HG03066 (cell line): ENCODE measurements at regions not wholly inside any gene's neighbourhood (a gene's known extent, or its start where the extent isn't known, plus 50 kb on each side); places are given as distances from the start of the nearest gene placed in this dataset.

Experiments used
- ATAC-seq: cut with Tn5 transposase; IDR thresholded peaks from one replicate; pipeline ENCODE4 v1.9.1; 2021; ENCODE audit warnings: low read depth; ENCODE audit not compliant: unreplicated experiment

DNA sequence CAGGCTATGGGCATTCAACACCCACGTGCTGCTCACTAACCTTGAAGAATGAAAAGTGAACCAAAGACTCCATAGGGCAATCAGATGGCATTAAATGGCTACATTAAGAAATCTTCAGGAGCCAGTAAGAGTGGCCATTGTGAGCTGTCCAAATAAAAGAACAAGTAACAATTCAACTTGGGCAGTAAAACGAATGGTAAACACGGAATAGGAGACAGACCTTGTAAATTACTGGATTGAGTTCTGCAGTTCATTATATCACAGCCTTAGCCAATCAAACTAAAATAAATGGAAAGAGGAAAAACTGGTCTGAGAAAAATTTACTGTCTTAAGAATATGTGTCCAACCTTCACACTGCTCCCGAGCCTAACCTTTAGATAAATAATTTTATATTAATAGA, 306.5 kb upstream of the ZNF521 start:
- no peak for ATAC-seq

DNA sequence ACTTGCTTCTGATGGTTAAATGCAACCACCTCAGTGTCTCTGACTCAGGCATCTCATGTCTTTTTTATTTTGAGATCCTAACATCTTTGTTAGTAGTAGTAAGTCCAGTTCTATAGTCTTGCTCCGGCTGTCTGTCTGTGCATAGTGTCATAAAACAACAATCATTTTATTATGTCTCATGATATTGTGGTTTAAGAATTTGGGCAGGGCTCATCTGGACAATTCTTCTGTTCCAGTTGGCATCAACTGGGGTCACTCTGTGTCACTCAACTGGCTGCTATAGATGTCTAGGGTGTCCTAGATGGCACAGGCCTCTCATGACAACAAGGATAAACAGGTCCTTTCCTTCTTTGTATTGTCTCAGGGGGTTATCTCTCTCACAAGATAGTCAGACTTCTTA, 299.6 kb upstream of the ZNF521 start:
- no peak for ATAC-seq

DNA sequence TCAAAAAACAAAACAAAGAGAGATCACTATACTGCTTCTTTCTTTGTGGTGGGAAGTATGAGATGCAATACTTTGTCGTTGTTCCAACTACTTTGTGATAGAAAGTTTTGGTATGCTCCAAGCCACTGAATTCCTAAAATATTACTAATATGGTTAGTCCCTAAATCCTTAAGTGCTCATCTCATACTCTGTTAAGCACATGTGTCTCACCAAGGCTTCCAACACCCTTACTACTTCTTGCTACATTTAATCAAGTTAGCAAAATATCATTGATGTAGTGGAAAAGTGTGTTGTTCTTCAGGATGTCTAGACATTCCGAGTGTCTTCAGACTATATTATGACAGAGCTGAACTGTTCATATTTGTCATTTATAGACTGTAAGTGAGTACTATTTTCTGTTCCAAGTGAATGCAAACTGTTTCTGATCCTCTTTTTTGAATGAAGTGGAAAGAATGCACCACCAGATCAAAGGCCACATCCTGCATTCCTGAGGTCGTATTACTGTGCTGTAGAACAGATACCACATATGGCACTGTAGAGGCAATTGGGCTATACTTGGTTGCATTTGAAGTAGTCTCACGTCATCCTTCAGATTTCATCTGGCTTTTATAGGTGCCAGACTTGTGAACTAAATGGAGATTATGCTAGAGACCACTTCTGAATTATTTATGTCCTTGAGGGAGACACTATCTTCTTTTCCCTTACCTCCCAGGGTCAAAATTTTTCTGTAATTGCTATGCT, 298.4 kb upstream of the ZNF521 start:
- ATAC-seq = no peak

- no peak for ATAC-seq
Observed at GRCh38 chr18:25648716-25649260, 296.8 kb upstream of the ZNF521 start.

GRCh38 chr18:25647404-25647803, 295.4 kb upstream of the ZNF521 start:
- no peak for ATAC-seq

DNA sequence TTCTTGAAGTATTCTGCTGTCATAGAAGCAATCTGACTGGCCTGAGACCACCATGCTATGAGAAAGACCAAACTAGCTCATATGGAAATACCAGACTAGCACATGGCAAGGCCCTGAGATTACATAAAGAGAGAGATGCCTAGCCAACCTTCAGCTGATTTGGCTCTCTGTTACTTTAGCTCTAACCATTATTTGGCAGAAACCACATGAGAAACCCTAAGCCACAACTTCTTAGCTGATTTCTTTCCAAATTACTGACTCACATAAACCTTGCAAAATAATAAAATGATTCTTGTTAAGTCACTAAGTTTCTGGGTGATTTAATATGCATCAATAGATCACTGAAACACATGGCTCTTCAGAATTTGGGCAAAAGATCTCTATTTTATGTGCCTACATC, 295.0 kb upstream of the ZNF521 start:
- ATAC-seq = no peak

GRCh38 chr18:25639596-25639995, 287.6 kb upstream of the ZNF521 start:
- no peak for ATAC-seq

DNA sequence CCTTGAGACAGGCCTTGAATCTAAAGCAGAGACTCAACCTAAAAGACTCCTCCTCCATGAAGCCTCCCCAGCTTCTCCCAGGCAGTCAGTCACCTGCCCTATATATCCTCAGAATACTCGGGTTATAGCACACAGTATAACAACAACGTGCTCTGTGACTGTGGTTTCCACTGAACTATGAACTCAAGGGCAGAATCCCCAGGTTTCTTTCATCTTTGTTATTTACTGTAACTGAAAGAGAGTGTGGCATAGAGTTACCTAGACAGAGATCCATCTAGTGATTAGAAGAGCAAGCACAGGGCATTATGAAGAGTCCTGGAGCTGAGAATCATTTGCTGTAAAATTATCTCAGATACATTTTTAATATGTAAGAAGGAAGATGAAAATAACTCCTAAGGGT, 281.6 kb upstream of the ZNF521 start:
- no peak for ATAC-seq

DNA sequence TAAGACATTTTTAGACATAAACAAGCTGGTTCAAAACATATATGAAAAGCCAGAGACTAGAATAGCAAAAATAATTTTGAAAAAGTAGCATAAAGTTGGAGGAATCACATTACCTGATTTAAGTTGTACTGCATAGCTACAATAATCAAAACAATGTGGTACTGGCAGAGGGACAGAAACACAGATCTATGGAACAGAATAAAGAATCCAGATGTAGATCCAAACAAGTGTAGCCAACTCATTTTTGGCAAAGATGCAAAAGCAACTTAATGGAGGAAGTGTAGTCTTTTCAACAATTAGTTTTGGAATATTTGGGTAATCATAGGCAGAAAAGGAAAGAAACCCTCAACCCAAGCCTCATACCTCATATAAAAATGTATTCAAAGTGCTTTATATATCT, 278.7 kb upstream of the ZNF521 start:
- no peak for ATAC-seq

- no peak for ATAC-seq
Observed at GRCh38 chr18:25621682-25622081, 269.7 kb upstream of the ZNF521 start.

DNA sequence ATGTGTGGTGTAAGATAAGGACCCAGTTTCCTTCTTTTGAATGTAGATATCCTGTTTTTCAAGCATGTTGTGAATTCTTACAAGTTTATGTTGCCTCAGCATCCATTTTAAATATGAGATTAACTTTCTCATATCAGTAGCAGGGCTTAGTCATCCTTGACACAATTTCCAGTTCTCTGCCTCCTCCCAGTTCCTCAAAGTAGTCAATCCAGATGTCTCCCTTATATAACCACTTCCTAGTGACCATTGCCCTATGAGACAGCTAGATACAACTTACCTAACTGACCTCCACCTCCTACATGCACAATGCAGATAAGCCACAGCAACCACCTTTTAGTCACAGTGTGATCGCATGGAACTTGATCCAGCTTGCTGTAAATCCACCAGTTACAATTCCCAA, 269.2 kb upstream of the ZNF521 start:
- ATAC-seq = no peak

DNA sequence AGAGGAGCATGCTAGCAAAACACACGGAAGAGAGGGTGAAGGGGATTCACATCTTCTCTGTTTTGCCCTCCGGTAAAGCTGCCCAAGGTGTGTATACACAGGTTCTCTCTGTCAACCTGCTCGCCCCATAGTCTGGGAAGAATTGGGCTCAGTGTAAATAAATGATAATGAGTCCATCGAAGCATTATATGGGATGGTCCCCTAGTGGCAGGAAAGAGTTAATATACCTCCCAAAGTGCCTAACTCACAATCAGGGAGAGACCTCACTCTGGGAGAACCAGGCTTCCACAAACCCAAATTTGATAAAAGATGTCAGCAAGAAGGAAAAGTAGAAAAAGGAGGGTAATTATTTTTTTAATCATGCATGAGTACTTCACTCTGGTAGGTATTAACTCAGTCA, 262.2 kb upstream of the ZNF521 start:
- ATAC-seq = no peak

DNA sequence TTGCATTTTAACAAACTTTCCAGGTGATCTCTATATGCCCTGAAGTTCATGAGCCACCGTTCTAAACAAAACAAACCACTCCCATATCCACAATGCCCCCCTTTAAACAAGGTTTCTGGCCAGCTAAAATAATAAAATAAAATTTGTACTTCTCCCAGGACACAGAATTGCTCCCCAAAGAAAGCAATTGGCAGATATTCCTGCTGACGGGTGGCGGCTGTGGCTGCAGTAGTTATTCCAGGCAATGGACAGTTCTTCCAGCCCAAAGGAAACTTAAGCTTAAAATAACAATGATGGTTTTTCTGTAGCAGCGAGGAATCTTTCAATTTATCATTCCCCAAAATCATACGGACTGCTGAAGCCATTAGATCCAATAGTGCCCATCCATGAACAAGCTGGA, 260.5 kb upstream of the ZNF521 start:
- no peak for ATAC-seq

- ATAC-seq = no peak
Observed at GRCh38 chr18:25608091-25608490, 256.1 kb upstream of the ZNF521 start.

- ATAC-seq = no peak
Observed at GRCh38 chr18:25604894-25605597, 253.1 kb upstream of the ZNF521 start.

GRCh38 chr18:25604196-25604893, 252.4 kb upstream of the ZNF521 start:
- ATAC-seq = no peak

GRCh38 chr18:25599443-25599842, 247.5 kb upstream of the ZNF521 start:
- no peak for ATAC-seq

DNA sequence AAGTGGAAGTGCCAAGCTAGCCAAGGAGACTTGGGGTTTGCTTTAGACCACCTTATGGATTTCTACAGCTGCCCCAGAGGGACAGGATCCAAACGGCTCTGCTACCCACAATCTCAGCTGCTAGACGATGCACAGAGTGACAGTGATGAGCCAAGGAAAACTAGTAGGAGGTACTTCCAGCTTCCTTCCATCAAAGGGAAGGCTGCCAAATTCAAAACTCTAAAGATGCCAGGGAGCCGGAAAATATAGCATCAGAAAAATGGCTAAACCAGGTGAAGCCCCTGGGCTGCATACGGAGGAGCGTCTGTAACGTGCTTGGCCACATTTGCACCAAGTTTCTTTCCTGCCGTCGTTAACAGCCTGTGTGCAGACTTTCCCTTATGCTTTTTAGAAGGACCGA, 245.5 kb upstream of the ZNF521 start:
- no peak for ATAC-seq

- no peak for ATAC-seq
Observed at GRCh38 chr18:25595274-25596060, 243.5 kb upstream of the ZNF521 start.

DNA sequence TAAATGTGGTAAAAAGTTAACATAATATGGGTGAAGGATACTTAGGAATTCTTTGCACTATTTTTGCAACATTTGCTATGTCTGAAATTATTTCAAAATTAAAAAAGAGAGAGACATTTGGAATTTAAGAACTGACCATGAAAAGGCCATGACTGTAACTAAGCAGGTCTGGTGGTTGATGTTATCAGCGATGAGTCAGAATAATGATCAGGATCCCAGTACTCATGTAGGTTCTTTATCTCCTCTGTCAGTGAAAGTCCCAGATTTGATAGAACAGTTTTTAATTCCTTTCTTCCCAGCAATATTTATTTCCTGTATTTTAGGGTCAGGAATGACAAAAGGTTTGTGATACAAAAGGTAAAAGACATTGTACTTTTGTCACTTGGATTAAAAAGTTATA, 242.4 kb upstream of the ZNF521 start:
- ATAC-seq = no peak
